ENCODE measurements at regions not wholly inside any gene's neighbourhood (a gene's known extent, or its start where the extent isn't known, plus 50 kb on each side); places are given as distances from the start of the nearest gene placed in this dataset.

GRCh38 chr14:83992857-83993256 is 1537.1 kb upstream of the FLRT2 start:
- no peak for TF ChIP-seq CTCF (IDR thresholded peaks at IDR 0.05)
- TF ChIP-seq POLR2A (IDR thresholded peaks at IDR 0.05) = no peak
- intact Hi-C loops (cut with DNase I; ENCODE audit: low total_unique reads) = no loop called here
- no peak for DNase-seq (ENCODE audit: low spot score in 2 of 2)
- no peak overlapping the region for H3K4me3 ChIP-seq (ENCODE audit: low read depth, poor library complexity, severe bottlenecking)
- WGBS, 2 donors = 89 to 93% methylated on average over 3 of the region's 3 CpGs

DNA sequence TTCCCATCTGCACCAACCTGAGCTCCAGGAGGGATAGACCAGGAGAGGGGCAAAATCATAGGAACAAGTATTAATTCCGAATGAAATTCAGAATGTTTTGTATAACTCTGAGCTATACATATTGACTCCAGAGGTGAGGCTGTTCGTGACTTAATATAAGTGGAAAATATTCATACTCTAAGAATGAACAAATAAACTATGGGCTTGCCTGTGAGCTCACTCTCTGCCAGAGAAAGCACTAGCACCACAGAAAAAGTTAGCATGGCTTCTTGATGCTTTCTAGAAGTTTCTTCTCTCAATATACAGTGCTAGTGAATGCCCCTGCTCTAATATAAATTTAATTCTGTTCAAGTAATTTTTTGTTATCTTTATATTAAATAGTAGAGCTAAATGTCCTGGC is 1536.4 kb upstream of the FLRT2 start:
- 79 to 87% methylated on average over 2 of the region's 2 CpGs for WGBS, 2 donors
- no peak for DNase-seq (ENCODE audit: low spot score in 2 of 2)
- TF ChIP-seq CTCF (IDR thresholded peaks at IDR 0.05) = no peak
- no peak for TF ChIP-seq POLR2A (IDR thresholded peaks at IDR 0.05)
- H3K4me3 ChIP-seq (ENCODE audit: low read depth, poor library complexity, severe bottlenecking) = no peak overlapping the region
- intact Hi-C loops (cut with DNase I; ENCODE audit: low total_unique reads) = no loop called here

- DNase-seq (ENCODE audit: low spot score in 2 of 2) = no peak
- TF ChIP-seq CTCF (IDR thresholded peaks at IDR 0.05) = no peak
- no peak for TF ChIP-seq POLR2A (IDR thresholded peaks at IDR 0.05)
- 72 to 81% methylated on average over 2 of the region's 2 CpGs for WGBS, 2 donors
- H3K4me3 ChIP-seq (ENCODE audit: low read depth, poor library complexity, severe bottlenecking) = no peak overlapping the region
- intact Hi-C loops (cut with DNase I; ENCODE audit: low total_unique reads) = no loop called here
These were observed 1535.9 kb upstream of the FLRT2 start for GRCh38 chr14:83994020-83994419.

- WGBS, 2 donors = 93 to 99% methylated on average over 3 of the region's 3 CpGs
- H3K4me3 ChIP-seq (ENCODE audit: low read depth, poor library complexity, severe bottlenecking) = no peak overlapping the region
- DNase-seq (ENCODE audit: low spot score in 2 of 2) = no peak
- intact Hi-C loops (cut with DNase I; ENCODE audit: low total_unique reads) = no loop called here
- no peak for TF ChIP-seq CTCF (IDR thresholded peaks at IDR 0.05)
- TF ChIP-seq POLR2A (IDR thresholded peaks at IDR 0.05) = no peak
These were observed 1528.9 kb upstream of the FLRT2 start for GRCh38 chr14:84001023-84001422.

DNA sequence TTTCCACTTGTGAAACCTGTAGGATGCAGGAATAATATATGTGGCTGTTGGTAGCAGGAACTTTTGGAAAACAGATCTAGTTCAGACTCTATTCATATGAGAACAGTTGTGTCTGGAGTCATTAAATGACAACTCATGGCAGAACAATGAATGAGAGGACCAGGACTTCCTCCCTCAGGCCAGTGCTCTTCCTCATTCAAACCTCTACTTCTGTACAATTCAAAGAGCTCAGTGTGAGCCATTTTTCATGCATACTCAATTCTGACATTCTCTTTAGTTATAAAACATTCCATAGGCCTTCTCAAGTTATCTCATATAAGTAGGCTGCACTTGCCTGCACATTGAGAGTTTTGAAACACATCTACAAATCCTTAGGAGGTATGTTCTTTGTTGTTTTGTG is 1526.6 kb upstream of the FLRT2 start:
- H3K4me3 ChIP-seq (ENCODE audit: low read depth, poor library complexity, severe bottlenecking) = no peak overlapping the region
- intact Hi-C loops (cut with DNase I; ENCODE audit: low total_unique reads) = no loop called here
- DNase-seq (ENCODE audit: low spot score in 2 of 2) = no peak
- TF ChIP-seq CTCF (IDR thresholded peaks at IDR 0.05) = no peak
- no peak for TF ChIP-seq POLR2A (IDR thresholded peaks at IDR 0.05)

DNA sequence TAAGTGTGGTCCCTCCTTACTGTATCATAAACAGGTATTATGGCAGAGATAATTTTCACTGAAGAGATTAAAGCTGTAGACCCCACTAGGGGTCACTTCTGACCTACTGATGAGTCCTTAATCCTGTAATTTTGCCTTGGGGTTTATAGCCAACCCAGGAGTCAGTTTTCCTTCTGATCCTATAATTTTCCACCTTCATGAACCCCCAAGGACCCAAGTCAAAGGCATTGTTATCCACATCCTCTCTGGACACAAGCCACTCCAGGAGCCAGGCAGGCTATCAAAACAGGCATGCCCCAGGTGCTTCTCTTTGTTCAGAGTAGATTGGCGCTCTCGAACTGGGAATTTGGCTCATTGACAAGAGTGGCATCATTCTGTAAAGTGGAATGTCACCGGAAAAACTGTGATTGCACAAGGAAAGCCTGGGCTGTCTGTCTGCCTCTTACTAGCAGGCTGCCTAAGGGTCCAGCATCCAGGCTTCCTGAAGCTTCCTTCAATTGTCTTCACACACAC is 1523.2 kb upstream of the FLRT2 start:
- no peak for TF ChIP-seq POLR2A (IDR thresholded peaks at IDR 0.05)
- TF ChIP-seq CTCF (IDR thresholded peaks at IDR 0.05) = no peak
- intact Hi-C loops (cut with DNase I; ENCODE audit: low total_unique reads) = no loop called here
- DNase-seq (ENCODE audit: low spot score in 2 of 2) = no peak
- 35 to 39% methylated on average over 3 of the region's 3 CpGs for WGBS, 2 donors
- H3K4me3 ChIP-seq (ENCODE audit: low read depth, poor library complexity, severe bottlenecking) = no peak overlapping the region
